Astrocyte (in vitro differentiated cells and primary cell): ENCODE measurements at regions not wholly inside any gene's neighbourhood (a gene's known extent, or its start where the extent isn't known, plus 50 kb on each side); places are given as distances from the start of the nearest gene placed in this dataset.

Experiments used
- EZH2 ChIP-seq: IDR thresholded peaks from 2 replicates; pipeline ENCODE4 v1.6.1; 2012; ENCODE audit warnings: mild to moderate bottlenecking, low read length, inconsistent platforms; ENCODE audit not compliant: insufficient read depth
- TF ChIP-seq, protein P1 (sequence below): IDR thresholded peaks from 2 replicates; pipeline ENCODE4 v1.5.1; 2011; ENCODE audit warnings: low read depth, mild to moderate bottlenecking, inconsistent platforms, low read length, moderate library complexity; ENCODE audit not compliant: insufficient read depth

DNA sequence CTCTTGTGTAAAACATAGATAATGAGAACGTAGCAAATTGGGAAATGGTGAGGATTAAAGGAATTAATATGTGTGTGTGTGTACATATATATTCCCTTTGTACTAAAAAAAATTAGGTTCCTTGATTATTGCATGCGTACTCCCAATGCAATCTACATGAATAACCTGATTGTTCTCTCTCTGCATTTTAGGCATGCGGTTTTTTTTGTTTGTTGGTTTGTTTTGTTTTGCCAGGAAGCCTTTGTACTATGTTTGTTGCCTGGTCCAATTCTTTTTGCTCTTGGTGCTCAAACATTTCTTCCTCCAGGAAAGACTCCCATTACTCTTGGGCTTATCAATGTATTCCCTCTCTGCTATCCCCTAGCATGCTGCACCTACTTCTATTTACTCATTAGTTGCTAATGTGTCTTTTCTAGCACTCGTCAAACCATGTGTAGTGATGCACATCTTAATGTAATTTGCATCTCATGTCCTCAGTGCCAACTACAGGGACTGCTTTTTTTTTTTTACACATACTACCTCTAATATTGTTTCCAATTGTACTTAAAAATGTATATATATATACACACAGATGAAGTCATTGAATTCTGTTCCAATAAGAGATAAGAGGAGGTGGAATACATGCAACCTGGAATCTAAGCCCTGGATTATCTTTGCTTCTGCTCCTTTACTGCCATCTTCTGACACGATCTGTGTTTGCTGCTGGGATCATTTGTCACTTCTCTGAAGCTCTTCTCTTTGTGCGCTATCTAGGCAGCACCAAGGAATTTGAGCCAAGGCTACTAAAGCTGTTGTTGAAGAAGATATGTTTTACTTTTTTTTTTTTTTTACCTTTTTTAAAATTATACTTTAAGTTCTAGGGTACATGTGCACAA, 197.2 kb upstream of the ANO3 start:
- TF ChIP-seq, protein P1, sequence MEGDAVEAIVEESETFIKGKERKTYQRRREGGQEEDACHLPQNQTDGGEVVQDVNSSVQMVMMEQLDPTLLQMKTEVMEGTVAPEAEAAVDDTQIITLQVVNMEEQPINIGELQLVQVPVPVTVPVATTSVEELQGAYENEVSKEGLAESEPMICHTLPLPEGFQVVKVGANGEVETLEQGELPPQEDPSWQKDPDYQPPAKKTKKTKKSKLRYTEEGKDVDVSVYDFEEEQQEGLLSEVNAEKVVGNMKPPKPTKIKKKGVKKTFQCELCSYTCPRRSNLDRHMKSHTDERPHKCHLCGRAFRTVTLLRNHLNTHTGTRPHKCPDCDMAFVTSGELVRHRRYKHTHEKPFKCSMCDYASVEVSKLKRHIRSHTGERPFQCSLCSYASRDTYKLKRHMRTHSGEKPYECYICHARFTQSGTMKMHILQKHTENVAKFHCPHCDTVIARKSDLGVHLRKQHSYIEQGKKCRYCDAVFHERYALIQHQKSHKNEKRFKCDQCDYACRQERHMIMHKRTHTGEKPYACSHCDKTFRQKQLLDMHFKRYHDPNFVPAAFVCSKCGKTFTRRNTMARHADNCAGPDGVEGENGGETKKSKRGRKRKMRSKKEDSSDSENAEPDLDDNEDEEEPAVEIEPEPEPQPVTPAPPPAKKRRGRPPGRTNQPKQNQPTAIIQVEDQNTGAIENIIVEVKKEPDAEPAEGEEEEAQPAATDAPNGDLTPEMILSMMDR: no peak
- no peak for TF ChIP-seq EZH2
